Bronchial epithelial cell (primary cell): ENCODE measurements at regions not wholly inside any gene's neighbourhood (a gene's known extent, or its start where the extent isn't known, plus 50 kb on each side); places are given as distances from the start of the nearest gene placed in this dataset.

Source experiments
- DNase-seq: peaks from one replicate; pipeline ENCODE4 v3.0.0-alpha.2; 2010; ENCODE audit warnings: low read depth
- FAIRE-seq: peaks from 2 replicates; lab custom pipeline; 2011; peaks lifted over from hg19 to GRCh38; lab: Jason Lieb, UNC
- H3K27me3 ChIP-seq: 2 replicates; pipeline ENCODE4 v1.5.1; 2011; ENCODE audit warnings: low read length; ENCODE audit not compliant: control insufficient read depth, insufficient read depth
- H3K36me3 ChIP-seq: 2 replicates; pipeline ENCODE4 v1.5.1; 2011; ENCODE audit warnings: low read length; ENCODE audit not compliant: control insufficient read depth, insufficient read depth
- H3K4me3 ChIP-seq: 2 replicates; pipeline ENCODE4 v1.5.1; 2011; ENCODE audit warnings: mild to moderate bottlenecking, low read depth, low read length, control low read depth
- CTCF ChIP-seq: IDR thresholded peaks from 2 replicates; pipeline ENCODE4 v1.5.1; 2011; ENCODE audit warnings: mild to moderate bottlenecking, moderate library complexity, low read length, control low read depth, inconsistent platforms; ENCODE audit not compliant: insufficient read depth, severe bottlenecking

- no peak for TF ChIP-seq CTCF
- peak; percentile 15 for DNase-seq
- FAIRE-seq: no peak
- Histone ChIP-seq H3K36me3 (no peaks in the 10 kb centered on the region), H3K4me3 (no peak overlapping the region), H3K27me3 (no peaks in the 10 kb centered on the region)
Measured at GRCh38 chr10:108014902-108015177, 850.3 kb upstream of the SORCS1 start.

- no peak for FAIRE-seq
- TF ChIP-seq CTCF: no peak
- H3K36me3 ChIP-seq: no peaks in the 10 kb centered on the region
- H3K27me3 ChIP-seq: no peaks in the 10 kb centered on the region
- no peak for DNase-seq
- no peak overlapping the region for H3K4me3 ChIP-seq
Measured at GRCh38 chr10:108014145-108014901, 849.8 kb upstream of the SORCS1 start.

- FAIRE-seq (no peak), DNase-seq (peak; percentile 45)
- TF ChIP-seq CTCF: no peak
- Histone ChIP-seq H3K36me3 (no peaks in the 10 kb centered on the region), H3K27me3 (no peaks in the 10 kb centered on the region), H3K4me3 (no peak overlapping the region)
Measured at GRCh38 chr10:108005627-108006026, 841.1 kb upstream of the SORCS1 start.

DNA sequence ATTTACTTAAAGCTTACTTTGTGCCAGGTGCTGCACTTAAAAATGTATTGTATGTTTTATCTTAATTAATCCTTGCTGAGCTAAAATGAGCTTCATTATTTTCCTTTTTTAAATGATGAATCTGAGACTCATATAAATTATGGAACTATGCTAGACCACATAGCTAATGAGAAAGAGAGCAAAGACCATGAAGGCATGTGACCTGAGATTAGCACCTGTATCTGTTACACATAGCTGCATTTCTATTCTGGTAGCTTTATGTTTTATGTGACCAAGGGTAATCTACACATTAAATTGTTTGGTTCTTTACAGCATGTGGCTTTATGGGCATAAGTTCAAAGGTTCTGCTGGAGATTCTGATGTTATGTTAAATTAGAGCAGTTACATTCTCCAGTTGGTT is 839.1 kb upstream of the SORCS1 start:
- FAIRE-seq (no peak), DNase-seq (no peak)
- H3K36me3 ChIP-seq: no peaks in the 10 kb centered on the region
- no peak overlapping the region for H3K4me3 ChIP-seq
- no peaks in the 10 kb centered on the region for H3K27me3 ChIP-seq
- TF ChIP-seq CTCF: no peak

- H3K4me3 ChIP-seq: no peak overlapping the region
- no peak for DNase-seq
- FAIRE-seq: no peak
- H3K36me3 ChIP-seq: no peaks in the 10 kb centered on the region
- TF ChIP-seq CTCF: no peak
- H3K27me3 ChIP-seq: no peaks in the 10 kb centered on the region
Measured at GRCh38 chr10:108003061-108003460, 838.6 kb upstream of the SORCS1 start.

- no peak for FAIRE-seq
- no peak for DNase-seq
- Histone ChIP-seq H3K4me3 (no peak overlapping the region), H3K36me3 (no peaks in the 10 kb centered on the region), H3K27me3 (no peaks in the 10 kb centered on the region)
- TF ChIP-seq CTCF: no peak
Measured at GRCh38 chr10:108000365-108000764, 835.9 kb upstream of the SORCS1 start.
